Neural cell (in vitro differentiated cells): ENCODE measurements at regions not wholly inside any gene's neighbourhood (a gene's known extent, or its start where the extent isn't known, plus 50 kb on each side); places are given as distances from the start of the nearest gene placed in this dataset.
A peak's percentile ranks its signal among the peaks of the same experiment; 100 is the strongest.
"Not testable (repeated sequence)": the region's sequence is repeated elsewhere in the genome, so short reads cannot be mapped to it uniquely, and the experiment has no call there.

ENCODE experiments used
- H2AFZ ChIP-seq: fragments of 200-600, 300-800 bp; sonication (generic), shearing (Covaris generic); 2 replicates; pipeline ENCODE4 v1.6.0; 2014; ENCODE audit warnings: low read depth, mild to moderate bottlenecking, antibody characterized with exemption, low read length, moderate library complexity
- H3F3A ChIP-seq: fragments of 200-600 bp; shearing (Covaris generic); 2 replicates; pipeline ENCODE4 v1.6.1; 2016; ENCODE audit warnings: mild to moderate bottlenecking, moderate library complexity, mixed read lengths, antibody characterized with exemption, low read length; ENCODE audit not compliant: insufficient read depth, poor library complexity, severe bottlenecking
- H3K27ac ChIP-seq: fragments of 200-600, 300-800 bp; sonication (generic), shearing (Covaris generic); 2 replicates; pipeline ENCODE4 v1.5.1; 2014; ENCODE audit warnings: mild to moderate bottlenecking, low read length, moderate library complexity
- H3K27me3 ChIP-seq: fragments of 300-800, 200-600 bp; sonication (generic), shearing (Covaris generic); 2 replicates; pipeline ENCODE4 v1.6.0; 2014; ENCODE audit warnings: mild to moderate bottlenecking, low read depth, low read length, moderate library complexity; ENCODE audit not compliant: insufficient read depth
- H3K36me3 ChIP-seq: fragments of 300-800, 200-600 bp; sonication (generic), shearing (Covaris generic); 2 replicates; pipeline ENCODE4 v1.5.1; 2014; ENCODE audit warnings: mild to moderate bottlenecking, antibody characterized with exemption, low read length, moderate library complexity; ENCODE audit not compliant: insufficient read depth
- H3K4me2 ChIP-seq: fragments of 300-800, 200-600 bp; sonication (generic), shearing (Covaris generic); 2 replicates; pipeline ENCODE4 v1.6.0; 2014; ENCODE audit warnings: mild to moderate bottlenecking, low read length
- H3K4me3 ChIP-seq: fragments of 300-800, 200-600 bp; sonication (generic), shearing (Covaris generic); 2 replicates; pipeline ENCODE4 v1.5.1; 2014; ENCODE audit warnings: mild to moderate bottlenecking, low read length, moderate library complexity
- H3K79me2 ChIP-seq: fragments of 200-600 bp; shearing (Covaris generic); replicated peaks from 2 replicates; pipeline ENCODE4 v1.6.0; 2014; ENCODE audit warnings: mild to moderate bottlenecking, low read length, moderate library complexity; ENCODE audit not compliant: insufficient read depth
- H3K9ac ChIP-seq: fragments of 300-800, 200-600 bp; sonication (generic), shearing (Covaris generic); 2 replicates; pipeline ENCODE4 v1.6.1; 2016; ENCODE audit warnings: mild to moderate bottlenecking, low read length, mixed read lengths
- H3K9me2 ChIP-seq: fragments of 200-600 bp; shearing (Covaris generic); 2 replicates; pipeline ENCODE4 v1.6.1; 2016; ENCODE audit warnings: mild to moderate bottlenecking, low read length, mixed read lengths; ENCODE audit not compliant: insufficient read depth
- H3K9me3 ChIP-seq: fragments of 200-600, 300-800 bp; sonication (generic), shearing (Covaris generic); 2 replicates; pipeline ENCODE4 v1.6.1; 2016; ENCODE audit warnings: mild to moderate bottlenecking, mixed run types, low read length, moderate library complexity, mixed read lengths
- H4K20me1 ChIP-seq: fragments of 200-600 bp; shearing (Covaris generic); 2 replicates; pipeline ENCODE4 v1.6.1; 2016; ENCODE audit warnings: mild to moderate bottlenecking, mixed run types; ENCODE audit not compliant: insufficient read depth
- EP300 ChIP-seq: fragments of 450-650 bp; conservative IDR thresholded peaks from 2 replicates; pipeline ENCODE4 v1.6.1; 2014; ENCODE audit warnings: antibody characterized with exemption, mild to moderate bottlenecking, moderate library complexity; ENCODE audit not compliant: poor library complexity, severe bottlenecking
- POLR2AphosphoS5 ChIP-seq: IDR thresholded peaks from 2 replicates; pipeline ENCODE4 v1.6.1; 2012

GRCh38 chr6:60416118-60416517 is 1869.9 kb downstream of the KHDRBS2 start:
- H4K20me1 ChIP-seq, H3K27me3 ChIP-seq, H3F3A ChIP-seq, H3K9me3 ChIP-seq, H2AFZ ChIP-seq, H3K9ac ChIP-seq, H3K27ac ChIP-seq, H3K4me2 ChIP-seq, H3K36me3 ChIP-seq, H3K79me2 ChIP-seq, H3K9me2 ChIP-seq, H3K4me3 ChIP-seq: not testable (repeated sequence)

- H3K27me3 ChIP-seq, H3K9me3 ChIP-seq, H3K36me3 ChIP-seq, H2AFZ ChIP-seq, H3K27ac ChIP-seq, H4K20me1 ChIP-seq, H3F3A ChIP-seq, H3K9me2 ChIP-seq, H3K9ac ChIP-seq, H3K4me3 ChIP-seq, H3K79me2 ChIP-seq, H3K4me2 ChIP-seq: not testable (repeated sequence)
Measured at GRCh38 chr6:60408747-60409146, 1877.3 kb downstream of the KHDRBS2 start.

- TF ChIP-seq EP300 (peak; percentile 95), POLR2AphosphoS5 (peak; percentile 72)
- H3F3A ChIP-seq, H4K20me1 ChIP-seq, H2AFZ ChIP-seq, H3K36me3 ChIP-seq, H3K9me2 ChIP-seq, H3K9ac ChIP-seq, H3K4me3 ChIP-seq, H3K4me2 ChIP-seq, H3K9me3 ChIP-seq, H3K79me2 ChIP-seq, H3K27me3 ChIP-seq: not testable (repeated sequence)
- H3K27ac ChIP-seq = peak overlapping the region; percentile 44
Measured at GRCh38 chr6:60403268-60403667, 1882.8 kb downstream of the KHDRBS2 start.

- not testable (repeated sequence) for H3K9me2 ChIP-seq, H3K27ac ChIP-seq, H3K4me3 ChIP-seq, H3F3A ChIP-seq, H3K9me3 ChIP-seq, H3K79me2 ChIP-seq, H3K27me3 ChIP-seq, H3K36me3 ChIP-seq, H4K20me1 ChIP-seq, H3K4me2 ChIP-seq, H2AFZ ChIP-seq, H3K9ac ChIP-seq
Measured at GRCh38 chr6:60402490-60402889, 1883.5 kb downstream of the KHDRBS2 start.

GRCh38 chr6:60395261-60395660 is 1890.8 kb downstream of the KHDRBS2 start:
- H3K27ac ChIP-seq, H3K79me2 ChIP-seq, H3K9me3 ChIP-seq, H3K27me3 ChIP-seq, H3F3A ChIP-seq, H3K9ac ChIP-seq, H3K9me2 ChIP-seq, H4K20me1 ChIP-seq, H3K36me3 ChIP-seq, H2AFZ ChIP-seq, H3K4me3 ChIP-seq, H3K4me2 ChIP-seq: not testable (repeated sequence)

GRCh38 chr6:60392969-60393368 is 1893.1 kb downstream of the KHDRBS2 start:
- not testable (repeated sequence) for H3K36me3 ChIP-seq, H4K20me1 ChIP-seq, H3K9me2 ChIP-seq, H3K4me2 ChIP-seq, H3K4me3 ChIP-seq, H3K79me2 ChIP-seq, H3F3A ChIP-seq, H3K9me3 ChIP-seq, H3K27ac ChIP-seq, H2AFZ ChIP-seq, H3K27me3 ChIP-seq, H3K9ac ChIP-seq

GRCh38 chr6:60389094-60389493 is 1896.9 kb downstream of the KHDRBS2 start:
- not testable (repeated sequence) for H3K4me3 ChIP-seq, H3K79me2 ChIP-seq, H4K20me1 ChIP-seq, H3K9ac ChIP-seq, H3K27me3 ChIP-seq, H3K27ac ChIP-seq, H3K9me2 ChIP-seq, H3K9me3 ChIP-seq, H3K36me3 ChIP-seq, H2AFZ ChIP-seq, H3K4me2 ChIP-seq, H3F3A ChIP-seq

GRCh38 chr6:60384614-60385013 is 1901.4 kb downstream of the KHDRBS2 start:
- not testable (repeated sequence) for H3K36me3 ChIP-seq, H3K9me3 ChIP-seq, H3K27ac ChIP-seq, H2AFZ ChIP-seq, H3K9ac ChIP-seq, H3K27me3 ChIP-seq, H3K4me3 ChIP-seq, H3F3A ChIP-seq, H3K4me2 ChIP-seq, H3K79me2 ChIP-seq, H3K9me2 ChIP-seq, H4K20me1 ChIP-seq
